ENCODE measurements at regions not wholly inside any gene's neighbourhood (a gene's known extent, or its start where the extent isn't known, plus 50 kb on each side); places are given as distances from the start of the nearest gene placed in this dataset.
"Not testable (repeated sequence)": the region's sequence is repeated elsewhere in the genome, so short reads cannot be mapped to it uniquely, and the experiment has no call there.

- H3K79me1 ChIP-seq (ENCODE audit: insufficient read depth, low read depth, low read length, poor library complexity, severe bottlenecking); H3K4me3 Mint-ChIP-seq; H2BK120ac ChIP-seq (ENCODE audit: low read depth, low read length, poor library complexity, severe bottlenecking); H4K91ac ChIP-seq (ENCODE audit: insufficient read length, low read depth, low read length); H4K8ac ChIP-seq (replicated peaks; ENCODE audit: insufficient read length, low read depth, low read length); H3K27ac ChIP-seq (ENCODE audit: insufficient read length, low read depth, low read length); H2BK20ac ChIP-seq (ENCODE audit: low read depth, low read length, poor library complexity, severe bottlenecking); H3T11ph ChIP-seq (ENCODE audit: low read length); H3K23ac ChIP-seq (ENCODE audit: insufficient read length, low read depth, low read length); H3K18ac ChIP-seq (ENCODE audit: insufficient read length, low read depth, low read length); H3K4me1 ChIP-seq (ENCODE audit: insufficient read depth, low read length); H3K27ac Mint-ChIP-seq; H3K79me2 ChIP-seq (ENCODE audit: insufficient read depth, low read length); H3K9ac ChIP-seq (ENCODE audit: extremely low read depth, insufficient read length, low read length); H3K23me2 ChIP-seq (ENCODE audit: insufficient read length, low read depth, low read length, poor library complexity, severe bottlenecking); H3K56ac ChIP-seq (ENCODE audit: insufficient read length, low read depth, low read length); H3K27me3 ChIP-seq (ENCODE audit: insufficient read depth, low read length); H4K20me1 ChIP-seq (ENCODE audit: control insufficient read depth, insufficient read depth, insufficient read length); H3K4ac ChIP-seq (ENCODE audit: low read depth, low read length); H3K14ac ChIP-seq (ENCODE audit: insufficient read depth, low read length); H2BK15ac ChIP-seq (ENCODE audit: low read depth, low read length); H2BK12ac ChIP-seq (ENCODE audit: insufficient read length, low read depth, low read length); H2AK5ac ChIP-seq (ENCODE audit: insufficient read length, low read length); H4K5ac ChIP-seq (ENCODE audit: insufficient read length, low read depth, low read length); H2AFZ ChIP-seq (ENCODE audit: low read length); H3K27me3 Mint-ChIP-seq (ENCODE audit: low read depth); H3K4me2 ChIP-seq (ENCODE audit: insufficient read depth, insufficient read length, low read length); H2BK5ac ChIP-seq (ENCODE audit: insufficient read length, low read length); DNase-seq: not testable (repeated sequence)
- Mint-ChIP-seq H3K4me1 (peaks cover 23 to 36% of the 10 kb centered on the region in 2 experiments), H3K36me3 (ENCODE audit: insufficient read depth in 1 of 3, low read depth in 3 of 3) (peaks cover 32 to 54% (median 37%) of the 10 kb centered on the region in 3 experiments), H3K9me3 (peaks cover 43% of the 10 kb centered on the region in 2 experiments)
- H3K9me3 ChIP-seq (ENCODE audit: control insufficient read depth, low read depth, low read length): peaks cover 28% of the 10 kb centered on the region
- WGBS (ENCODE audit: extremely low coverage, insufficient read length, low lambda C conversion rate): no CpG with 5 or more reads among the region's 6 CpGs
Measured at GRCh38 chr2:234693191-234693590, 196.3 kb upstream of the ARL4C start.
